Activated CD8-positive, alpha-beta memory T cell treated with anti-CD3 and anti-CD28 coated beads, Interleukin-2, amount 50 U/mL, for 48 hours (primary cell): ENCODE measurements at regions not wholly inside any gene's neighbourhood (a gene's known extent, or its start where the extent isn't known, plus 50 kb on each side); places are given as distances from the start of the nearest gene placed in this dataset.
"Not testable (repeated sequence)": the region's sequence is repeated elsewhere in the genome, so short reads cannot be mapped to it uniquely, and the experiment has no call there.

ENCODE experiments used
- DNase-seq: peaks from one replicate; pipeline ENCODE4 v3.0.0-alpha.2; 2020

DNA sequence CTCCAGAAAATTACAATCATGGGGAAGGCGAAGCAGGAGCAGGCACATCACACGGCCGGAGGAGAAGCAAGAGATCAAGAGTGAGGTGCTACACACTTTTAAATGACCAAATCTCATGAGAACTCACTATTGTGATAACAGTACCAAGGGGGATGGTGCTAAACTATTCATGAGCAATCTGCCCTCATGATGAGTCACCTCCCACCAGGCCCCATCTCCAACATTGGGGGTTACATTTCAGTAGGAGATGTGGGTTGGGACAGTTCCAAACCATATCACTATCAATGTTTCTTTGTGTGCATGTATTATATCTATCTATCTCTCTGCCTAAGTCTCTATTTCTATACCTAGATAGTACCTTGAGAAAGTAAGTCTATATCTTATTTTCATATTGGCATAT, 724.8 kb downstream of the CDH11 start:
- no peak for DNase-seq

DNA sequence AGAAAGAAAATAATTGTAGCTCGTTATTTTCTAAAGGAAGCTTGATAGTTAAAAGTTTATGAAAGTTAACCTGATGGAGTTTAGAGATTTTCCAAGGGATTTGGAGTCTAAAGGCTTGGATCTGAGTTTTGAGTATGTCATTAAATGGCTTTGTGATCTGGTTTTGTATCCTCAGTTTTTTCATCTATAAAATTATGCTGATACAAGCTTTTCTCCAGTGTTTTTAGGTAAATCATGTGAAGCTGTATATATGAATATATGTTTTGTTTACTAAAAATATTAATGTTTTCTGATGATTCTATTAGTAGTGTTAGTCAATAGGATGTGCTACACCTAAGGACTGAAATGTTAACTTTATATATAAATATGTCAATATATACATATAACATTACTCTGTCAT, 727.8 kb downstream of the CDH11 start:
- DNase-seq: no peak

DNA sequence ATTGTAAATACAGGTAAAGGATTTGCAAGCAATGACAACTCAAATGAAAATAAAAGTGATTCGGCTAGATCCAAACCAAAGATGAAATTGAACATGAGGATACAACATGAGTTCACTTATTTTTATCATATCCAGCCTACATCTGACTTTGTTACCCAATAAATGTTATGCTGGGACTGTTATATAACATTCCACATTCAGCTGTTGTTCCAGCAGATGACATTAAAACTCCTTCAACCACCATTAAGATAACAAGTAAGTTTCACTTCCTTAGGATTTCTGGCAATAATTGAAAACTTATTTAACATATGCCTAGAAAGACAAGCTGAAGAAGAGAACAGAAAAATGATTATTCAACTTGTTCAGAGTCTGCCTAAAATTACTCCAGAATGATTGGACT, 729.4 kb downstream of the CDH11 start:
- no peak for DNase-seq

DNA sequence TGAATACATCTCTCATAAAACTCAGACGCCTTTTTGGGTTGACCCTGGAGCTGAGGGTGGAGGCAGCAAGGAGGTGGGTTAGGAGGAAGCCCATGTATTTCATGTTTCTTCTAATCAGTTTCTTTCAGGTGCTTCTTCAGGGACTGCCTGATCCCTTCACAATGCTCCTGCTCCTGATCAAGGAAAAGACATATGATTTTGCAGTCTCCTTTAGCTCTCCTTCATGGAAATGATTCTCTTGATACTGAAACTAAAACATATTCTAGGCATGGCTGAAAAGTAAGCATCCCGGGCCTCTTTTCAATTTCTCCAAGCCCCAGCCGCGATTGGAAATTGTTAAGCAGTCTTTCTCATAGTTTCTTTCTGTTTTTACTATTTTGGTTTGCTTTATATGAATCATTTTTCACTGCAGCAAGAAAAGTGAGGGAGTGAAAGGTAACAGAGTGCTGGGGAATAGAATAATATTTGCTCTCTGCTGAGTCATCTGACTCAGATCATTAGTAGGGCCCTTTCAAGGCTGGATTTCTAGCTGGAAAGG, 730.7 kb downstream of the CDH11 start:
- DNase-seq: no peak

DNA sequence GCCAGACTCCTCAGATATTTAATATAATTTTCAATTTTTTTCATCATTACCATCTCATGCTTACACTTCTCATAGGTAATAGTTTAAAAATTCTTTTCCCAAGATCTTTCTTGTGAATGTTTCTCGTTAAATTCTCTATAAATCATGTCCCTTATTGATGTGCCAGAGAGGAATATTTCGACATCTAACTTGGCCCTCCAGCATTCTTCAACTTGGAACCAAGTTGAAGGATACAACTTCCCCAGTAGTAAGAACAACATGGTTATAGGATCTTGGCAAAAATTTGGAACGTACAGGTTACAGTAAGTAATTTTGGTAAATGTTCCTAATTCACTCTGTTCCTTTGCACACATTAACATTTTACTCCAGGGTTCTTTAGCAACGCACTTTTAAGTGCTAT, 731.8 kb downstream of the CDH11 start:
- DNase-seq: no peak

DNA sequence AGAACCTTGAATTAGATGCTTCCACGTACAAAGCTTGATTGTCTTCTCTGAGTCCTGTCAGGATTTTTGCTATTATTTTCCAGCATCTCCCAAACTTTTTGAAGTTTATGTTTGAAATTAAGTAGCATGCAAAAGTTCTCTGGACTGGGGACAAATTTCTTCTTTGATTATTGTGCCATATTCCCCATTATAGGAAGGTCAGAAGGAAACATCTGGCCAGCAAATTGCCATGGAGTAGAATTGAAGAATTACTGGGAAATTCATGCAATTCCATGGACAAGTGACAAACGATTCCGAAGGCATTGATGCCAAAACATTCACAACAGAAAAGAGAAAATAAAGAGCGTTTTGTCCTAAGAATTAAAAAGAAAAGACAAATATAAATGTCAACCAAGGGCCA, 737.2 kb downstream of the CDH11 start:
- no peak for DNase-seq

DNA sequence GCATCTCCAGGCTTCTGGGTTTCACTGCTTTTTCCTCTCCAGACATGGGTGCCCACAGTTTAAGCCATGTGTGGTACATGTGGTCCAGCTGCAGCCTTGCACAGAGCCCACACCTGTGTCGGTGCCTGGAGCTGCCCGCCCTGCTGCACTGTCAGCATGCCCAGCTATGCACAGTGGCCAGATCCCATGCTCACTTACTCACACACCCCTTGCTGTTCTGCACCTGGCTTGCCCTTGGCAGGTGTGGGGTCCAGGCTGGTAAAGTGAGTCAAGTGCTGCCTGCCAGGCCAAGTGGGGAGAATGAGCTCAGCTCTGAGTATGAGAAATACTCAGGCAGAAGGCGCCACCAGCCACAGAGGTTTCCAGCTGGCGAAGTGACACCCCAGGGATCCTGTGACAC, 739.9 kb downstream of the CDH11 start:
- no peak for DNase-seq

DNA sequence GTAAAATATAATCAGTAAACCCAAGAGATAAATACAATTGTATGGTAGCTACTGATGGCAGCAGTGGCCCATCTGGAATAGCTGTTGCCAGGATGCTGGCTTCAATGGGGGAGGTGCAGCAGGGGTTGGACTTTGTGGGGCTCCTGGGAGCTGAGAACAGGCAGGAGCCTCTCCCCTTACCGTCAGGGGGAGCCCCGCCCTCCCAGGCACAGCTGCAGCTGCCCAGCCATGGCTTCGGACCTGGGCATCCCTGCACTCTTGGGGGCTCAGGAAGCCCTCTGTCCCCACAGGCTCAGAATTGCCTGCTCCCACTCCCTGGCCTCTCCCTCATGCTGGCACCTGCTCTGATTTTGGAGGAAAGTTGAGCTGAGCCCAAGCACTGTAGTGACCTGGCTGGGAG, 741.1 kb downstream of the CDH11 start:
- no peak for DNase-seq

DNA sequence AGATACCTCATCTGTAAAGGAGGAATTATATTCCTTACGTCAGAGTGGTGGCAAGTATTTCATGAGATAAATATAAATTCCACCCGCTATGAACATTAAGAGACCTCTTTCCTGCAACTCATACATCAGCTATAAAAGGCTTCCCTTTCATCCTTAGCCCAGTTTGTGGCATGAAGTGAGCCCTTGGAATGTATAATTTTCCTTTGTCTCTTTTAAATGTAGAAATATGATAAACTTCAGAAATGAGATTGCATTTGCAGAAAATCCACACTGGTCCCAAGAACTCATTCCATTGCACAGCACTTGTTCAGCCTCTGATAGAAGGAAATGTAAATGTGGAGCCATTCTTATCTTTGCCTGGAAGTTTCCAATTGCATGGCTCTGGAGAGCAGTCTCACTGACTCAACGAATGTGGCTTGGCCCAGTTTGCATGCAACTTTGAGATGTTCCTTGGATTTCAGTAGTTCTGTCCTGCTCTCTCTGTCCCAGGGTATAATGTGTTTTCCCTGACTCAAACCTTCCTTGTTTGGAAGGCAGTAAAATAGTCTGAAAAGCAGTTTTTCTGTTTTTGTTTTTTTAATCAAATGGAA, 746.4 kb downstream of the CDH11 start:
- no peak for DNase-seq

DNA sequence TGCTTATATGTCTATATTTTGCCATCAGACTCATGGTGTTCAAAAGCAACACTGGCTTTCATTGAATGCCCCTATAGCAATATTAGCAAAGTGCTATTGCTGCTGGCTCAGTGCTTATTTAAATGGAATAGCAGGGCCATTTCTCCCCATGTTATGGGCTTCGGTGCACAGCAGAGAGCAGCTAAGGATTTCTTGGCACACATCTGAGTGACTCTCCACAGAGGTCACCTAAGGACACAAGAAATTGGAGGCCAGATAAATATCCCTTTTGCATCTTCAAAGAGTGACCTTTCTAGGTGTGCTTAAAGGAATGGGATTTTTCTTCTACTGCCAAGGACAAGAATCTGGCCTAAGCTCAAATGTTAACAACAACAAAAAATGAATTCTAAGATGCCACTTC, 751.8 kb downstream of the CDH11 start:
- DNase-seq: no peak

DNA sequence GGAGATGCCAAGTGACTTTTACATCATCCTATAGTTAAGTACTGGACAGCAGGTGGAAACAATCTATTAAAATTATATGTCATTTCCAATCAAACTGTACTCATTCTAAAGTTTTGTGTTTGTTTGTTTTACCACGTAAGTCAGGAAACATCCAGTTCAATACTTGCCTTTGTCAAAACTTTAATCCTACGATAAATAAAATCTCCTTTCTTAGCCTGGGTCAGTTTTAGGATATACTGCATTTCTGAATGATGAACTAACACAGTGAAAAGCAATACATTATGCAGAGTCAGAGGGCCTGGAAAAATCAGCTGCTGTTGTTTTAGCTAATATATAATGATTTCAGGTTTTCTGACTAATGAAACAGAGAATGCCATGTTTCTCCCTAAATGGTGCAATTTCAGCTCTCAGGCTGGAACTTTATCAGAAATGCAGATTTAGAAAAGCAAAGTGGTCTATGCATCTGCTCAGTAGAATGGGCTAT, 756.4 kb downstream of the CDH11 start:
- no peak for DNase-seq

DNA sequence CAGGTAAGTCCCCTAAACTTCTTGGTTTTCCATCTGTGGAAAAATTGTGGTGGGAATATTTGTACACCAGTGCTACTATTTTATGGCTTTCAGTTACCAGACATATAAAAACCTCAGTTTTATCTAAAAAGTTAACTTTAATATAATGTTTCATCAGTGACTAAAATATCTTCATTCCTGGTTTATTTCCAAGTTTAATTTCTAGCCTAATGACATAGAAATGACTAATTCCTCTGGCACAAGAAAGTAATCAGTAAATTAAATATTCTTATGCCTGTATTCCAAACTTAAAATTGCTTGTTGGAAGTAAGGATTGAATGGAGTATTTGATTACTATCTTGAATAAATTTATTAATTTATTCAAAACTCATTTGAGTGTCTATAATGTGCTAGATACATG, 757.0 kb downstream of the CDH11 start:
- DNase-seq: no peak

DNA sequence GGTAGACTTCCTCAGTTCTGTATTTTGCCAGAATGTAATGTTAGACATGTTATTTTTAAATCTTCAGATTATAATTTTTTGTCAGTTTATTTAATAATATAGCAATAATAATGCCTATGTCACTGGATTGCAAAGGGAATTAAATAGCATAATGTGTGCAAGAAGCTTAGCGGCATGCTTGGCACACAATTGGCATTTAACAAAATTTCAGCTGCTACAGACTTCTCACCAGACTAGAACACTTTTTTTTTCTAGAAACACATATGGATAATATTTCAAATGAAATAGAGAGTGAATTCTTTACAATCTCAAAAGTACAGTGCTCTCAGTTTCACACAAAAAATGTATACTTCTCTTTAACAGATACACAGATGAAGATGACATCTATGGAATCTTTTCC, 757.4 kb downstream of the CDH11 start:
- DNase-seq: no peak

DNA sequence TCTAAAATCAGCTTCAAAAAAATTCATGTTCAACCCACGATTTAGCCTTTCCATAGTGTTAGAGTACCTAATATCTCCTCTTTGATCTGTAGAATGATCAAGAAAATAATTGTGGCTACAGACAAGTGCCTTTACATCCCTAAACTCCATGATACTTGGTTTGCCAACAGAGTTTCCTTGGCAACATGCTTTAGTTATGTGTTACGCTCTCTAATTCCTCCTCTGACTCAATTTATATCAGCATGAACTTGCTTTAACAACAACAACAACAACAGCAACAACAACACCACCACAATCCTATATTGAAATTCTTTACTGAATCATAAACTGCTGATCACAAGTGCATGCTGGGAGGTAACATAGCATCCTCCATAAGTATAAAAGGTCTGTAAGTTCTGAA, 757.8 kb downstream of the CDH11 start:
- DNase-seq: no peak

DNA sequence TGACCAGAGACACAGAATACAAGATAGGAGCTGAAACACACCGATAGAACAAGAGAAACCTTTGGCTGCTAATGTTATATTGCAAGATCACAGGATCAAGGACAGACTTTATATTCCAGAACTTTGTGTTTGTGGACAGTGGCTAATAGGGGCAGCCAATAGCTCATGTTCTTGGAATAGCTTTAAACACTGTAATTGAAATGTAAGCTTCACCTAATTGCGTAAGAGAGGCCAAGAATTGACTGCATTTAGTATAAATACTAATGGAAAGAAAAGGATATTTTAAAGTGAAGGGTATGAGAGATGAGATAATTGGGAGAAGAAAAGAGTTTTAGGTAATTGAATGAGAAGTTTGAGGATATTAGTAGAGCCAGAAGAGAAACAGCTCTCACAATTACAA, 758.8 kb downstream of the CDH11 start:
- no peak for DNase-seq

DNA sequence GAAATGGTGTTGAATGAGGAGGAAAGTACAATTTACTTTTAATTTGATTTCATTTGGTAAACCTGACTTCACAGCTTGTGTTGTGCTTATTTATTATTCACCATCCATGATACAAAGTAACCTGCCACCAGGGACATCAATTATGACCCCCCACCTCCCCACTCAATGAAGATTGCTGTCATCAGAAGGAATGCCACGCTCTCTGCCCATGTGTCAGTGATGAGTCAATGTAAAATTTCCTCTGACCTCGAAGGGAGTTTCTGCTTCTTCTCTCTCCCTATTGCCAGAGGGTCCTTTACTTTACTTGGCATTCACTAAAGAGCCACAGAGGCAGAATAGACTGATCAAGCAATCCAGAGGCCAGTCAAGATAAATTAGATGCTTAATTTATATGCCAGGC, 759.7 kb downstream of the CDH11 start:
- no peak for DNase-seq

DNA sequence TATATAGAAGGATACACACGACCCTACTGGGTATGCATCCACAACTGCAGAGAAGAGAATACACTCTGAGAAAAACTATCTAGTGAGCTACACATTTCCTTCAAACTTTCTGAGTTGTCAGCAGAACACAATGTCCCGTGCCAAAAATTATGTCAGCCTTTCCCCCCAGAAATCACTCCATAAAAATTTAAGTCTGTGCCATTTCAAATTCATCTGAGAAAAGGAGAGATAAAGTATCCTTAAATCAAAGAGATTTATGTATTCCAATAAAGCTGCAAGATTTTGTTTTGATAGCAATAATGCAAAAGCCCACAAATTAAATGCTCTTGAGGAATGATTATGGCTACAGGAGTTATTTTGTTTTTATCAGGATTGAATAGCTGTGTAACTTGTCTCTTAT, 760.1 kb downstream of the CDH11 start:
- DNase-seq: no peak

DNA sequence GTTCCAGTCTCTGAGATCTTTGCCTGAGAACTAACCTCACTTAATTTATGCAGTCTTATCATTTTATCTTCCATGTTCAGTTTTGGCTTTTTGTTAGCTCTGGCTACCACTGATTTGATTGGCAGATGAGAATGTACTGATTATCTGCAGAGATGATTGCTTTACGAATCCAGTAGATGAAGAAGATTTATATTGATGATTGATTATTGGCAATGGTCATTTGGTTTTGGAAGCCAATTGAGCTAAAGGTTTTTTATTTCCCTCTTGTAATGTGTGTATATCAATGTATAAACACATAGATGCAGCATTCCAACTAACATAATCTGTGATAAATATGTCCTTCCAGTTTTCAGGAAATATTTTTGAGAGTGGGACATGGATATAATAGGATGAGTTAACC, 763.6 kb downstream of the CDH11 start:
- no peak for DNase-seq

DNA sequence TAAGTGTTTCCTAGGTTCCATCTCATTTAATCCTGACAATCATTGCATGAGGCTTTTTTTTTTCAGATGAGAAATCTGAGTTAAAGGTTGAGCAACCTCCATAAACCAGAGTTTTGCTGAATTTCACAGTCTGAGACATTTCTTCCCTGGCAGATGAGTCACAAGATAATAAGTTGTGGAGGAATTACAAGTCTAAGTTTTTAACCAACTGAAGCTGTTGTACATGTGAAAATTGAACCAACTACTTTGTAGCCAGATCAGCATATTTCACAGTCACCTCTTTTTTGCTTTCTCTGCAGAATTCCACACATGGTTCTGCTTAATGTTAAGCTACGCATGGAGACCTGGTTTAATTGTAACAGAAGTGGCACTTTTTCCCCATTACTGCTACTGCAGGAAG, 765.6 kb downstream of the CDH11 start:
- no peak for DNase-seq

DNA sequence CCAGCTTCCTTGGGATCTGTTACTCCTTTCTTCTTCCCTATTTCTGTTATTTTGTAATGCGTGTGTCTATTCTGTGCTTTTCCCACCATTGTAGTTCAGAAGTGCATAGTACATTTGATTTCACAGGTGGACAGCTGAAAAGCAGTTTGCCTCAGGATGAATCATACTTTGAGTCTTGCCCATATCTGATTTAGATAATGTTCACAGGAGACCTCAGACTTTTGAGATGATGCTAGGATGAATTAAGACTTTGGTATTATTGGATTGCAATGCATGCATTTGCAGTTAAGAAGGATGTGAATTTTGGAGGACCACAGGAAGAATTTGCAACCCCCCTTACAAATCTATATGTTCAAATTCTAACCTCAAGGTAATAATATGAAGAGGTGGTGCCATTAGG, 769.6 kb downstream of the CDH11 start:
- no peak for DNase-seq

DNA sequence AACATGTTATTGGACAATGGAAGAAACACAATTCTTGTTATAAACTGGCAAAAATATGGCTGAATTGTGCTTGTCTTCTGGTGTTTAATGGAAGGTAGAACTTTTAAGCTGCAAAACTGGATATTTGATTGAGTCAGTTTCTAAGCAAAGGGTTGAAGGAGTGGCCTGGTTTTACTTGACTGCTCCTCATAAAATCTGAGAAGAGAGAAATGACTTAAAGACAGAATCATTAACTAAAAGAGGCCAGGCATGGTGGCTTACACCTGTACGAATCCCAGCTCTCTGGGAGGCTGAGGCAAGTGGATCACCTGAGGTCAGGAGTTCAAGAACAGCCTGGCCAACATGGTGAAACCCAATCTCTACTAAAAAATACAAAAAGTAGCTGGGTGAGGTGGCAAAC, 770.7 kb downstream of the CDH11 start:
- no peak for DNase-seq

DNA sequence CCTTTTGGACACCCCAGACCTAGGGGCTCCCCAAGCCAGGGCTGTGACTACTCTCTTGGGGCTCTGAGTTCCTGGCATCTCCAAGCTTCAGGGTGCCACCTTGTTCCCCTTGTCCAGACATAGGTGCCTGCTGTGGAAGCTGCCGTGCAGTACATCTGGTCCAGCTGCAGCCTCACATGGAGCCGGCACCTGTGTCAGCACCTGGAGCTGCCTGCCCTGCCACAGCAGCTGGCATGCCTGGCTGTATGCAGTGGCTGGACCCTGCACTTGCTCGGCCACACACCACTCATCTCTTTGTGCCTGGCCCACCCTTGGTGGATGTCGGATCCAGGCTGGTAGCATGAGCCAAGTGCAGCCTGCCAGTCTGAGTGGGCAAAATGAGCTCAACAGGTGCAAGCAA, 775.8 kb downstream of the CDH11 start:
- no peak for DNase-seq

DNA sequence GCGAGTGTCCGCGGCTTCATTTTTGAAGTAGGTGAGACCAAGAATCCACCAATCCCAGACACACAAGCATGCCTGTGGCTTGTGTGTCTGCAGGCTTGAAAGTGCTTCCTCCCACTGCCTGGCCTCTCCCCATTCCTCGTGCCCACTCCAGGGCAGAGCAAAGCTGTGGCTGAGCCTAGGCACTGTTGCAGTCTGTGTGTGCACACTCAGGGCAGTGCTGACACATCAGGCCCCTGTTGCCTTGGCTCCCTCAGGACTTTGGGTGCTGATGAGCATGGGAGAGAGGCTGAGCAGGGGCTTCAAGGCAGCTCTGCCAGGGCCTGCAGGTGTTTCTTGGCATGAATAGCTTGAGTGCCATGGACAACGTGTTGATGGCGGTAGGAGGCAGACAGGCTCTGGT, 776.7 kb downstream of the CDH11 start:
- DNase-seq: no peak

DNA sequence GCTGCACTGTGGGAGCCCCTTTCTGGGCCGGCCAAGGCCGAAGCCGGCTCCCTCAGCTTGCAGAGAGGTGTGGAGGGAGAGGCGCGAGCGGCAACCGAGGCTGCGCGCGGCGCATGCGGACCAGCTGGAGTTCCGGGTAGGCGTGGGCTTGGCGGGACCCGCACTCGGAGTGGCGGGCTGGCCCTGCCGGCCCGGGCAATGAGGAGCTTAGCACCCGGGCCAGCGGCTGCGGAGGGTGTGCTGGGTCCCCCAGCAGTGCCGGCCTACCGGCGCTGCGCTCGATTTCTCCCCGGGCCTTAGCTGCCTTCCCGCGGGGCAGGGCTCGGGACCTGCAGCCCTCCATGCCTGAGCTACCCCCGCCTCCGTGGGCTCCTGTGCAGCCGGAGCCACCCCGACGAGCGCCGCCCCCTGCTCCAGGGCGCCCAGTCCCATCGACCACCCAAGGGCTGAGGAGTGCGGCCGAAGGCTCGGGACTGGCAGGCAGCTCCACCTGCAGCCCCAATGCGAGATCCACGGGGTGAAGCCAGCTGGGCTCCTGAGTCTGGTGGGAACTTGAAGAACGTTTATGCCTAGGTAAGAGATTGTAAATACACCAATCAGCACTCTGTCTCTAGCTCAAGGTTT, 777.9 kb downstream of the CDH11 start:
- DNase-seq: not testable (repeated sequence)
